ENCODE measurements at regions not wholly inside any gene's neighbourhood (a gene's known extent, or its start where the extent isn't known, plus 50 kb on each side); places are given as distances from the start of the nearest gene placed in this dataset.
A peak's percentile ranks its signal among the peaks of the same experiment; 100 is the strongest.
"Not testable (repeated sequence)": the region's sequence is repeated elsewhere in the genome, so short reads cannot be mapped to it uniquely, and the experiment has no call there.

- no peak for DNase-seq (ENCODE audit: low read depth in 1 of 2, low spot score in 1 of 2)
- no peak for TF ChIP-seq JUND (IDR thresholded peaks at IDR 0.05; ENCODE audit: low read depth)
- in situ Hi-C loops (cut with HindIII; ENCODE audit: low pct_unique_long_range_greater_than_20kb, low sequenced_read_pairs): no loop called here
These were observed 357.1 kb downstream of the OMA1 start for GRCh38 chr1:58189453-58189852.

- no peak for DNase-seq (ENCODE audit: low read depth in 1 of 2, low spot score in 1 of 2)
- in situ Hi-C loops (cut with HindIII; ENCODE audit: low pct_unique_long_range_greater_than_20kb, low sequenced_read_pairs): no loop called here
- TF ChIP-seq JUND (IDR thresholded peaks at IDR 0.05; ENCODE audit: low read depth): no peak
These were observed 363.2 kb downstream of the OMA1 start for GRCh38 chr1:58183286-58183685.

- no peak for TF ChIP-seq JUND (IDR thresholded peaks at IDR 0.05; ENCODE audit: low read depth)
- in situ Hi-C loops (cut with HindIII; ENCODE audit: low pct_unique_long_range_greater_than_20kb, low sequenced_read_pairs): no loop called here
- no peak for DNase-seq (ENCODE audit: low read depth in 1 of 2, low spot score in 1 of 2)
These were observed 366.0 kb downstream of the OMA1 start for GRCh38 chr1:58180537-58180936.

- in situ Hi-C loops (cut with HindIII; ENCODE audit: low pct_unique_long_range_greater_than_20kb, low sequenced_read_pairs); DNase-seq (ENCODE audit: low read depth in 1 of 2, low spot score in 1 of 2): not testable (repeated sequence)
These were observed 377.4 kb downstream of the OMA1 start for GRCh38 chr1:58169160-58169559.

- in situ Hi-C loops (cut with HindIII; ENCODE audit: low pct_unique_long_range_greater_than_20kb, low sequenced_read_pairs); DNase-seq (ENCODE audit: low read depth in 1 of 2, low spot score in 1 of 2): not testable (repeated sequence)
These were observed 379.4 kb downstream of the OMA1 start for GRCh38 chr1:58167131-58167530.

- no peak for DNase-seq (ENCODE audit: low read depth in 1 of 2, low spot score in 1 of 2)
- in situ Hi-C loops (cut with HindIII; ENCODE audit: low pct_unique_long_range_greater_than_20kb, low sequenced_read_pairs): no loop called here
- TF ChIP-seq JUND (IDR thresholded peaks at IDR 0.05; ENCODE audit: low read depth): no peak
These were observed 380.1 kb downstream of the OMA1 start for GRCh38 chr1:58166417-58166816.

GRCh38 chr1:58165073-58165472 lies 381.5 kb downstream of the OMA1 start:
- no peak for TF ChIP-seq JUND (IDR thresholded peaks at IDR 0.05; ENCODE audit: low read depth)
- DNase-seq (ENCODE audit: low read depth in 1 of 2, low spot score in 1 of 2): no peak
- in situ Hi-C loops (cut with HindIII; ENCODE audit: low pct_unique_long_range_greater_than_20kb, low sequenced_read_pairs): no loop called here

- DNase-seq (ENCODE audit: low read depth in 1 of 2, low spot score in 1 of 2): peak; percentile 4 to 67
- in situ Hi-C loops (cut with HindIII; ENCODE audit: low pct_unique_long_range_greater_than_20kb, low sequenced_read_pairs): no loop called here
- TF ChIP-seq JUND (IDR thresholded peaks at IDR 0.05; ENCODE audit: low read depth): no peak
These were observed 383.5 kb downstream of the OMA1 start for GRCh38 chr1:58162952-58163550.

- in situ Hi-C loops (cut with HindIII; ENCODE audit: low pct_unique_long_range_greater_than_20kb, low sequenced_read_pairs): no loop called here
- no peak for DNase-seq (ENCODE audit: low read depth in 1 of 2, low spot score in 1 of 2)
- TF ChIP-seq JUND (IDR thresholded peaks at IDR 0.05; ENCODE audit: low read depth): no peak
These were observed 387.1 kb downstream of the OMA1 start for GRCh38 chr1:58159434-58159830.

- in situ Hi-C loops (cut with HindIII; ENCODE audit: low pct_unique_long_range_greater_than_20kb, low sequenced_read_pairs): no loop called here
- DNase-seq (ENCODE audit: low read depth in 1 of 2, low spot score in 1 of 2): no peak
- no peak for TF ChIP-seq JUND (IDR thresholded peaks at IDR 0.05; ENCODE audit: low read depth)
These were observed 387.8 kb downstream of the OMA1 start for GRCh38 chr1:58158506-58159433.

GRCh38 chr1:58158016-58158415 lies 388.5 kb downstream of the OMA1 start:
- TF ChIP-seq JUND (IDR thresholded peaks at IDR 0.05; ENCODE audit: low read depth): no peak
- DNase-seq (ENCODE audit: low read depth in 1 of 2, low spot score in 1 of 2): no peak
- in situ Hi-C loops (cut with HindIII; ENCODE audit: low pct_unique_long_range_greater_than_20kb, low sequenced_read_pairs): no loop called here

GRCh38 chr1:58157256-58157655 lies 389.3 kb downstream of the OMA1 start:
- DNase-seq (ENCODE audit: low read depth in 1 of 2, low spot score in 1 of 2): no peak
- in situ Hi-C loops (cut with HindIII; ENCODE audit: low pct_unique_long_range_greater_than_20kb, low sequenced_read_pairs): no loop called here
- TF ChIP-seq JUND (IDR thresholded peaks at IDR 0.05; ENCODE audit: low read depth): no peak

GRCh38 chr1:58156831-58157230 lies 389.7 kb downstream of the OMA1 start:
- TF ChIP-seq JUND (IDR thresholded peaks at IDR 0.05; ENCODE audit: low read depth): no peak
- in situ Hi-C loops (cut with HindIII; ENCODE audit: low pct_unique_long_range_greater_than_20kb, low sequenced_read_pairs): no loop called here
- no peak for DNase-seq (ENCODE audit: low read depth in 1 of 2, low spot score in 1 of 2)
